ENCODE measurements at regions not wholly inside any gene's neighbourhood (a gene's known extent, or its start where the extent isn't known, plus 50 kb on each side); places are given as distances from the start of the nearest gene placed in this dataset.
"Not testable (repeated sequence)": the region's sequence is repeated elsewhere in the genome, so short reads cannot be mapped to it uniquely, and the experiment has no call there.

- no peak for DNase-seq (ENCODE audit: low read depth in 2 of 2)
Observed at GRCh38 chr2:7673853-7674252, 756.6 kb downstream of the RNF144A start.

- DNase-seq (ENCODE audit: low read depth in 2 of 2), result no peak
Observed at GRCh38 chr2:7674606-7675005, 757.4 kb downstream of the RNF144A start.

- no peak for DNase-seq (ENCODE audit: low read depth in 2 of 2)
Observed at GRCh38 chr2:7676714-7677113, 759.5 kb downstream of the RNF144A start.

- DNase-seq (ENCODE audit: low read depth in 2 of 2), result no peak
Observed at GRCh38 chr2:7681881-7682461, 764.8 kb downstream of the RNF144A start.

- no peak for DNase-seq (ENCODE audit: low read depth in 2 of 2)
Observed at GRCh38 chr2:7683196-7683595, 766.0 kb downstream of the RNF144A start.

GRCh38 chr2:7683708-7684107, 766.5 kb downstream of the RNF144A start:
- no peak for DNase-seq (ENCODE audit: low read depth in 2 of 2)

- no peak for DNase-seq (ENCODE audit: low read depth in 2 of 2)
Observed at GRCh38 chr2:7685342-7686015, 768.3 kb downstream of the RNF144A start.

- no peak for DNase-seq (ENCODE audit: low read depth in 2 of 2)
Observed at GRCh38 chr2:7686016-7686385, 768.8 kb downstream of the RNF144A start.

GRCh38 chr2:7691961-7692656, 774.9 kb downstream of the RNF144A start:
- DNase-seq (ENCODE audit: low read depth in 2 of 2), result no peak

- DNase-seq (ENCODE audit: low read depth in 2 of 2), result no peak
Observed at GRCh38 chr2:7692657-7693161, 775.5 kb downstream of the RNF144A start.

- no peak for DNase-seq (ENCODE audit: low read depth in 2 of 2)
Observed at GRCh38 chr2:7693246-7694075, 776.2 kb downstream of the RNF144A start.

- no peak for DNase-seq (ENCODE audit: low read depth in 2 of 2)
Observed at GRCh38 chr2:7694076-7694985, 777.1 kb downstream of the RNF144A start.

GRCh38 chr2:7696556-7696955, 779.3 kb downstream of the RNF144A start:
- not testable (repeated sequence) for DNase-seq (ENCODE audit: low read depth in 2 of 2)

- DNase-seq (ENCODE audit: low read depth in 2 of 2), result no peak
Observed at GRCh38 chr2:7697052-7697451, 779.8 kb downstream of the RNF144A start.

GRCh38 chr2:7701791-7702190, 784.6 kb downstream of the RNF144A start:
- DNase-seq (ENCODE audit: low read depth in 2 of 2), result no peak

- no peak for DNase-seq (ENCODE audit: low read depth in 2 of 2)
Observed at GRCh38 chr2:7703048-7703447, 785.8 kb downstream of the RNF144A start.

GRCh38 chr2:7703543-7704144, 786.4 kb downstream of the RNF144A start:
- DNase-seq (ENCODE audit: low read depth in 2 of 2), result no peak

GRCh38 chr2:7704296-7704865, 787.2 kb downstream of the RNF144A start:
- DNase-seq (ENCODE audit: low read depth in 2 of 2), result no peak

GRCh38 chr2:7706791-7707190, 789.6 kb downstream of the RNF144A start:
- no peak for DNase-seq (ENCODE audit: low read depth in 2 of 2)

GRCh38 chr2:7707723-7708122, 790.5 kb downstream of the RNF144A start:
- DNase-seq (ENCODE audit: low read depth in 2 of 2), result no peak

All from activated CD8-positive, alpha-beta memory T cell treated with anti-CD3 and anti-CD28 coated beads for 4 hours (primary cell).